Fibroblast of lung (primary cell): ENCODE measurements at regions not wholly inside any gene's neighbourhood (a gene's known extent, or its start where the extent isn't known, plus 50 kb on each side); places are given as distances from the start of the nearest gene placed in this dataset.

Source experiments
- DNase-seq, 2 donors: peaks; one replicate each; pipeline versions ENCODE4 v3.0.0 to v3.0.0-alpha.2; 2010; ENCODE audit warnings: low read depth in 2 of 2
- H2AFZ ChIP-seq: 2 replicates; pipeline ENCODE4 v1.5.1; 2012; ENCODE audit warnings: low read length, control low read depth, inconsistent platforms
- H3K27ac ChIP-seq: 2 replicates; pipeline ENCODE4 v1.5.1; 2011; ENCODE audit warnings: low read length, control low read depth; ENCODE audit not compliant: insufficient read depth
- H3K27me3 ChIP-seq: 2 replicates; pipeline ENCODE4 v1.5.1; 2011; ENCODE audit warnings: mild to moderate bottlenecking, low read length; ENCODE audit not compliant: control insufficient read depth, insufficient read depth
- H3K36me3 ChIP-seq: 2 replicates; pipeline ENCODE4 v1.5.1; 2011; ENCODE audit warnings: low read length; ENCODE audit not compliant: control insufficient read depth, insufficient read depth
- H3K4me1 ChIP-seq: 2 replicates; pipeline ENCODE4 v1.5.1; 2011; ENCODE audit warnings: low read length; ENCODE audit not compliant: control insufficient read depth, insufficient read depth; ENCODE audit errors: extremely low read depth
- H3K4me2 ChIP-seq: 2 replicates; pipeline ENCODE4 v1.5.1; 2011; ENCODE audit warnings: low read length, control low read depth; ENCODE audit not compliant: insufficient read depth; ENCODE audit errors: extremely low read depth
- H3K4me3 ChIP-seq, 4 experiments: fragments of 200-600 bp in 1 of 4; sonication (generic) in 1 of 4; replicated peaks in 1 of 4; 2 replicates each; pipeline ENCODE4 v1.5.1; 2011 to 2016; ENCODE audit warnings: low read length in 4 of 4, low read depth in 3 of 4, mild to moderate bottlenecking in 3 of 4, control low read depth in 2 of 4, inconsistent platforms in 1 of 4, mixed read lengths in 1 of 4; ENCODE audit not compliant: insufficient read depth in 1 of 4; ENCODE audit errors: control extremely low read depth in 1 of 4
- H3K79me2 ChIP-seq: 2 replicates; pipeline ENCODE4 v1.5.1; 2012; ENCODE audit warnings: mild to moderate bottlenecking, low read length, inconsistent platforms; ENCODE audit not compliant: control insufficient read depth, insufficient read depth
- H3K9ac ChIP-seq: 2 replicates; pipeline ENCODE4 v1.5.1; 2011; ENCODE audit warnings: mild to moderate bottlenecking, low read length, control low read depth; ENCODE audit not compliant: insufficient read depth
- H3K9me3 ChIP-seq: 2 replicates; pipeline ENCODE4 v1.5.1; 2012; ENCODE audit warnings: low read depth, low read length; ENCODE audit not compliant: control insufficient read depth, insufficient read depth
- H4K20me1 ChIP-seq: 2 replicates; pipeline ENCODE4 v1.5.1; 2011; ENCODE audit warnings: low read length; ENCODE audit not compliant: control insufficient read depth, insufficient read depth; ENCODE audit errors: extremely low read depth
- CTCF ChIP-seq, 2 donors: IDR thresholded peaks in 1 of 2; conservative IDR thresholded peaks in 1 of 2; 1 replicate in 1 of 2; 2 replicates in 1 of 2; pipeline ENCODE4 v1.5.1; 2011 to 2012; ENCODE audit warnings: low read length in 2 of 2, control low read depth in 1 of 2, inconsistent platforms in 1 of 2, low read depth in 1 of 2, mild to moderate bottlenecking in 1 of 2
- EZH2 ChIP-seq: IDR thresholded peaks from 2 replicates; pipeline ENCODE4 v1.5.1; 2012; ENCODE audit warnings: low read length, control low read depth, mild to moderate bottlenecking; ENCODE audit errors: missing control alignments

- no peak overlapping the region for H3K4me2 ChIP-seq
- H3K4me1 ChIP-seq, result no peaks in the 10 kb centered on the region
- no peak overlapping the region for H3K4me3 ChIP-seq
- peaks cover 4% of the 10 kb centered on the region for H3K27me3 ChIP-seq
- no peaks in the 10 kb centered on the region for H4K20me1 ChIP-seq
- no peak overlapping the region for H3K9ac ChIP-seq
- DNase-seq, result no peak
- no peaks in the 10 kb centered on the region for H3K36me3 ChIP-seq
- no peak overlapping the region for H2AFZ ChIP-seq
- H3K9me3 ChIP-seq, result no peaks in the 10 kb centered on the region
- H3K79me2 ChIP-seq, result no peaks in the 10 kb centered on the region
- TF ChIP-seq EZH2, result no peak
- TF ChIP-seq CTCF (conservative IDR thresholded peaks at IDR 0.05 in 1 of 2, IDR thresholded peaks at IDR 0.05 in 1 of 2; ENCODE audit: low read depth in 1 of 2, low read length in 2 of 2), result no peak
- no peak overlapping the region for H3K27ac ChIP-seq
Observed at GRCh38 chr16:11461595-11461990, 116.3 kb downstream of the RMI2 start.

- Histone ChIP-seq H3K9me3 (no peaks in the 10 kb centered on the region), H4K20me1 (no peaks in the 10 kb centered on the region), H2AFZ (no peak overlapping the region), H3K27me3 (peaks cover 4% of the 10 kb centered on the region), H3K4me2 (no peak overlapping the region), H3K36me3 (no peaks in the 10 kb centered on the region), H3K79me2 (no peaks in the 10 kb centered on the region), H3K4me3 (no peak overlapping the region), H3K27ac (no peak overlapping the region), H3K4me1 (no peaks in the 10 kb centered on the region), H3K9ac (no peak overlapping the region)
- no peak for DNase-seq
- no peak for TF ChIP-seq EZH2
- TF ChIP-seq CTCF (conservative IDR thresholded peaks at IDR 0.05 in 1 of 2, IDR thresholded peaks at IDR 0.05 in 1 of 2; ENCODE audit: low read depth in 1 of 2, low read length in 2 of 2), result no peak
Observed at GRCh38 chr16:11462036-11462435, 116.8 kb downstream of the RMI2 start.

GRCh38 chr16:11462861-11463260 is 117.6 kb downstream of the RMI2 start:
- Histone ChIP-seq H3K79me2 (no peaks in the 10 kb centered on the region), H3K27me3 (peaks cover 4% of the 10 kb centered on the region), H3K4me3 (no peak overlapping the region), H3K9me3 (no peaks in the 10 kb centered on the region), H3K4me2 (no peak overlapping the region), H3K4me1 (no peaks in the 10 kb centered on the region), H3K36me3 (no peaks in the 10 kb centered on the region), H2AFZ (no peak overlapping the region), H3K9ac (no peak overlapping the region), H4K20me1 (no peaks in the 10 kb centered on the region), H3K27ac (no peak overlapping the region)
- no peak for DNase-seq
- TF ChIP-seq CTCF (conservative IDR thresholded peaks at IDR 0.05 in 1 of 2, IDR thresholded peaks at IDR 0.05 in 1 of 2; ENCODE audit: low read depth in 1 of 2, low read length in 2 of 2) (no peak), EZH2 (no peak)
